ENCODE measurements at regions not wholly inside any gene's neighbourhood (a gene's known extent, or its start where the extent isn't known, plus 50 kb on each side); places are given as distances from the start of the nearest gene placed in this dataset.

GRCh38 chr2:153595939-153596338, 117.4 kb upstream of the RPRM start:
- Mint-ChIP-seq H3K9me3 (peaks cover 2% of the 10 kb centered on the region), H3K27ac (no peak overlapping the region), H3K36me3 (no peaks in the 10 kb centered on the region), H3K4me1 (ENCODE audit: unreplicated experiment) (no peaks in the 10 kb centered on the region), H3K27me3 (no peaks in the 10 kb centered on the region), H3K4me3 (no peak overlapping the region)
- TF ChIP-seq CTCF (conservative IDR thresholded peaks at IDR 0.05): no peak
- no peak for DNase-seq (ENCODE audit: extremely low spot score, unreplicated experiment)

GRCh38 chr2:153601812-153602211, 123.2 kb upstream of the RPRM start:
- no peaks in the 10 kb centered on the region for H3K4me1 Mint-ChIP-seq (ENCODE audit: unreplicated experiment)
- no peak for TF ChIP-seq CTCF (conservative IDR thresholded peaks at IDR 0.05)
- H3K36me3 Mint-ChIP-seq: no peaks in the 10 kb centered on the region
- no peak overlapping the region for H3K27ac Mint-ChIP-seq
- no peak for DNase-seq (ENCODE audit: extremely low spot score, unreplicated experiment)
- H3K4me3 Mint-ChIP-seq: no peak overlapping the region
- no peaks in the 10 kb centered on the region for H3K9me3 Mint-ChIP-seq
- no peaks in the 10 kb centered on the region for H3K27me3 Mint-ChIP-seq

GRCh38 chr2:153604133-153604532, 125.6 kb upstream of the RPRM start:
- H3K9me3 Mint-ChIP-seq: no peaks in the 10 kb centered on the region
- H3K4me3 Mint-ChIP-seq: no peak overlapping the region
- H3K27ac Mint-ChIP-seq: no peak overlapping the region
- H3K27me3 Mint-ChIP-seq: no peaks in the 10 kb centered on the region
- no peak for DNase-seq (ENCODE audit: extremely low spot score, unreplicated experiment)
- no peak for TF ChIP-seq CTCF (conservative IDR thresholded peaks at IDR 0.05)
- no peaks in the 10 kb centered on the region for H3K36me3 Mint-ChIP-seq
- no peaks in the 10 kb centered on the region for H3K4me1 Mint-ChIP-seq (ENCODE audit: unreplicated experiment)

- Mint-ChIP-seq H3K36me3 (no peaks in the 10 kb centered on the region), H3K27ac (no peak overlapping the region), H3K4me3 (no peak overlapping the region), H3K9me3 (no peaks in the 10 kb centered on the region), H3K27me3 (no peaks in the 10 kb centered on the region), H3K4me1 (ENCODE audit: unreplicated experiment) (no peaks in the 10 kb centered on the region)
- no peak for DNase-seq (ENCODE audit: extremely low spot score, unreplicated experiment)
- no peak for TF ChIP-seq CTCF (conservative IDR thresholded peaks at IDR 0.05)
These were observed 128.1 kb upstream of the RPRM start for GRCh38 chr2:153606623-153607022.

- no peaks in the 10 kb centered on the region for H3K27me3 Mint-ChIP-seq
- H3K9me3 Mint-ChIP-seq: no peaks in the 10 kb centered on the region
- H3K4me1 Mint-ChIP-seq (ENCODE audit: unreplicated experiment): no peaks in the 10 kb centered on the region
- H3K36me3 Mint-ChIP-seq: no peaks in the 10 kb centered on the region
- TF ChIP-seq CTCF (conservative IDR thresholded peaks at IDR 0.05): peak; percentile 71
- no peak for DNase-seq (ENCODE audit: extremely low spot score, unreplicated experiment)
- no peak overlapping the region for H3K4me3 Mint-ChIP-seq
- no peak overlapping the region for H3K27ac Mint-ChIP-seq
These were observed 143.7 kb upstream of the RPRM start for GRCh38 chr2:153622285-153622684.

GRCh38 chr2:153623020-153623419, 144.5 kb upstream of the RPRM start:
- no peaks in the 10 kb centered on the region for H3K27me3 Mint-ChIP-seq
- TF ChIP-seq CTCF (conservative IDR thresholded peaks at IDR 0.05): no peak
- DNase-seq (ENCODE audit: extremely low spot score, unreplicated experiment): no peak
- H3K36me3 Mint-ChIP-seq: no peaks in the 10 kb centered on the region
- no peak overlapping the region for H3K27ac Mint-ChIP-seq
- H3K4me1 Mint-ChIP-seq (ENCODE audit: unreplicated experiment): no peaks in the 10 kb centered on the region
- H3K4me3 Mint-ChIP-seq: no peak overlapping the region
- H3K9me3 Mint-ChIP-seq: no peaks in the 10 kb centered on the region

Data from type B pancreatic cell (in vitro differentiated cells).